Fibroblast of gingiva (primary cell): ENCODE measurements at regions not wholly inside any gene's neighbourhood (a gene's known extent, or its start where the extent isn't known, plus 50 kb on each side); places are given as distances from the start of the nearest gene placed in this dataset.
A peak's percentile ranks its signal among the peaks of the same experiment; 100 is the strongest.

Experiments used
- DNase-seq: peaks from one replicate; pipeline ENCODE4 v3.0.0-alpha.2; 2011; ENCODE audit warnings: low read depth

GRCh38 chr7:7051206-7051877 is 131.0 kb upstream of the C1GALT1 start:
- DNase-seq, result peak; percentile 9

- DNase-seq, result no peak
Measured at GRCh38 chr7:7054252-7054830, 128.0 kb upstream of the C1GALT1 start.

GRCh38 chr7:7060828-7061599 is 121.3 kb upstream of the C1GALT1 start:
- DNase-seq, result no peak

DNA sequence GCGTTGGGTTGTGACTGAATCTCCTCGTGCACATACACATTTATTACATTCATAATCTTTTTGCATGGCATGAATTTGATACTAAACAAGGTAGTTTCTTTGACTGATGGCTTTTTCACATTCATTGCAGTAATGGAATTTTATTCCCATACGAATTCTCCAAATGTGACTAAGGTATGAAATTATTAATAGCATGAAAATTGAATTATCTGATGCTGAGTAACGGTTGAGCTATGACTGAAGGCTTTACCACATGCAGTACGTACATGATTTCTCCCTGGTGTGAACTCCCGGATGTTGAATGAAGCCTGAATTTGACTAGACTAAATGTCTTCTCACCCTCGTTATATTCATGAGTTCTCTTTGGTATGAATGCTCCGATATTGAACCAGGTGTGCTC is 104.4 kb upstream of the C1GALT1 start:
- no peak for DNase-seq

- DNase-seq, result no peak
Measured at GRCh38 chr7:7080802-7081201, 101.5 kb upstream of the C1GALT1 start.

DNA sequence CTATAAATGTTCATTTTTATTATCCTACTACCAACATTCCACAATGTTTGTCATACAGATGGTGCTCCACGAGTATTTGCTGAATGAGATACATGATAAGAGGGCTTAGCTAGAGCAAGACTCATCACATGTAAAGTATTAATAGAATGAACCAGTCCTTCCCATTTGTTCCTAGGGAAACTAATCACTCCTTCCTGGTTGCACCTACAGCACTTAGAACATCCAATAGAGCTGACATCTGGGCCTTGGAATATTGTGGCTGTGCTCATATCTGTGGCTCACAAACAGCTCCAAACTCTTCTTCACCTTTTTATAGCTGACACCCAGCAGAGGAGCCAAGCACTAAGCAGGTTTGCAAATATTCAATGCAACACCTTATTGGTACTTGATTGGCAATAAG is 91.9 kb upstream of the C1GALT1 start:
- no peak for DNase-seq

GRCh38 chr7:7098280-7098818 is 84.0 kb upstream of the C1GALT1 start:
- peak; percentile 39 for DNase-seq

DNA sequence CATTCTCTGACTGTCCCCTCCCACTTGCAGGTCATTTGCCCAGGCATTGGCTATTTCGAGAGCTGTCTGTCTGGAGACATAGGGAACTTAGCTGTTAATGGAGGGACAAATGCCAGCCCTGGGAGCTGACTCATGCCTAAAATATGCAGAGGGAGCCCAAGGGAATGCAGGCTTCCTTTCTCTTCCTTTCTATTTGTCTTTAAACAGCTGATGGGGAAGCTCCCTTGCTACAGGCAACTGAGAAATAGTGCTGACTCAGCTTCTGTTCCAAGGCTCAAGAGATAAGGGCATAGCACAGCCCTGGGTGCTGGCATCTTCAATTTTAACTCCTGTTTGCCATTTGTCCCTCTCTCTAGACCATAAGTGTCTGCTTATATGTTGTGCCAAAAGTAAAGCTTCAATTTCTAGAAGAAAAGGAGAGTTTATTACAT is 82.7 kb upstream of the C1GALT1 start:
- peak; percentile 90 for DNase-seq

GRCh38 chr7:7100432-7100849 is 81.9 kb upstream of the C1GALT1 start:
- DNase-seq, result no peak

- no peak for DNase-seq
Measured at GRCh38 chr7:7102906-7103305, 79.4 kb upstream of the C1GALT1 start.

DNA sequence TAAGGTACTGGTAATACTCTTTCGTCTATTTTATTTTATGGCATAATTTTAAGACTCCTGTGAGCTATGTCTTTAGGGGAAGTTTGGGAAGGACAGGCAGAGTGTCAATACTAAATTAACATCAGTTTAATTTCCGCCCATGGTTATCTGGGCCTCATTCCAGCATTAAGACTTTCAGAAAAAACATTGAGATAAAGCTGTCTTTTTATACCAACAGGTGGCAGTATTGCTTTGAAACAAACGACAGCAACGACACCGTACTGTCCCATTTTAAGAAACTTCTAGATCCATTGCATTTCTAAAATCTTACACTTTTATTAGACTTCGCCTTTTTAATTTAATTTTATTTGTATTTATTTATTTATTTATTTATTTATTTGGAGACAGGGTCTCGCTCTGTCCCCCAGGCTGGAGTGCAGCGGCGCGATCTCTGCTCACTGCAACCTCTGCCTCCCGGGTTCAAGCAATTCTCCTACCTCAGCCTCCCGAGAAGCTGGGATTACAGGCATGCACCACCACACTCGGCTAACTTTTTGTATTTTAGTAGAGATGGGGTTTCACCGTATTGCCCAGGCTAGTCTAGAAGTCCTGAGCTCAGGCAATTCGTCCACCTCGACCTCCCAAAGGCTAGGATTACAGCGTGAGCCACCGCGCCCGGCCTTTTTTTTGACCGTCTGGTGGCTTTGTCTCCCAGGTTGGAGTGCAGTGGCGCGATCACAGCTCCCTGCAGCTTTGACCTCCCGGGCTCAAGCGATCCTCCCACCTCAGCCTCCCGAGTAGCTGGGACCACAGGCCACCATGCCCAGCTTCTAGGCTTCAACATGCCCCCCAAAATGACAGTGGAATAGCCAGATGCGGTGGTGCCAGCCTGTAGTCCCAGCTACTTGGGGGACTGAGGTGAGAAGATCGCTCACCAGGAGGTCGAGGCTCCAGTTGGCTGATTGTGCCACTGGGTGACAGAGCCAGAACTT is 78.7 kb upstream of the C1GALT1 start:
- DNase-seq, result peak; percentile 76

GRCh38 chr7:7104314-7104698 is 78.0 kb upstream of the C1GALT1 start:
- no peak for DNase-seq

GRCh38 chr7:7104971-7105370 is 77.4 kb upstream of the C1GALT1 start:
- no peak for DNase-seq

DNA sequence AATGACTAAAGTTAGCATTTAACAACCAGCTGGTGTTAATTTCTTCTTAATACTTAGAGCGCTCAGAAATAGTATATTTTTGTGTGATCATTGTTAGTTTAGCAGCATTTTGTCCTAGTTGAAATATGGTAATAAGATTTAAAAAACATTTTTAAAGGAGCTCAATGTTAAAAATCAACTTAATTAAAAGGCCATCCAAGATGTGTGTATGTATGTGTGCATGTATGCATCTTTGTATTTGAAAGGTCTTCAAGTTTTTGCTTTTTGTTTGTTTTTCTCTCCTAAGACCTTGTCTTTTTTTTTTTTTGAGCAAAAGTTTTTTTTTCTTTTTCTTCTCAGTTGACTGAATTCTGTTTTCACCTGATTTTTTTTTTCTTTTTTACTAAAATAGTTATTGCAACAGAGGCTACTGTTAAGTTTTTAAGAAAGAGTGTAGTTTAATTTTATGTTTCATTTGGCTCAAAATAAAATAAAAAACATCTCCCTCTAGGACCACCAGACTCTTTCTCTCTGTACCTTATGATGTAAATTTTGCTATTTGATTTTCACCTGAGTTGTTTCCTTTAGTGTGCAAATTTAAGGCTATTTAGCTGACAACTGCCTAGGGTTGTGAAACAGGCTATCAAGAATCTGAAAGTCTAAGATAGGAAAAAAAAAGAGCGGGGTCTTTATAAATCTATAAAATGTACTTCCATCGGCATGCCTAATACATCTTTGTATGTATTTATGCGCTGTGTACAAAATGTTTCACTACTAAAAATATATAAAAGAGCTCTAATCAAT is 76.4 kb upstream of the C1GALT1 start:
- DNase-seq, result no peak

GRCh38 chr7:7108931-7109330 is 73.4 kb upstream of the C1GALT1 start:
- no peak for DNase-seq

GRCh38 chr7:7109934-7110333 is 72.4 kb upstream of the C1GALT1 start:
- DNase-seq, result no peak

- DNase-seq, result peak; percentile 35
Measured at GRCh38 chr7:7110706-7111105, 71.6 kb upstream of the C1GALT1 start.

GRCh38 chr7:7112868-7113267 is 69.5 kb upstream of the C1GALT1 start:
- no peak for DNase-seq

DNA sequence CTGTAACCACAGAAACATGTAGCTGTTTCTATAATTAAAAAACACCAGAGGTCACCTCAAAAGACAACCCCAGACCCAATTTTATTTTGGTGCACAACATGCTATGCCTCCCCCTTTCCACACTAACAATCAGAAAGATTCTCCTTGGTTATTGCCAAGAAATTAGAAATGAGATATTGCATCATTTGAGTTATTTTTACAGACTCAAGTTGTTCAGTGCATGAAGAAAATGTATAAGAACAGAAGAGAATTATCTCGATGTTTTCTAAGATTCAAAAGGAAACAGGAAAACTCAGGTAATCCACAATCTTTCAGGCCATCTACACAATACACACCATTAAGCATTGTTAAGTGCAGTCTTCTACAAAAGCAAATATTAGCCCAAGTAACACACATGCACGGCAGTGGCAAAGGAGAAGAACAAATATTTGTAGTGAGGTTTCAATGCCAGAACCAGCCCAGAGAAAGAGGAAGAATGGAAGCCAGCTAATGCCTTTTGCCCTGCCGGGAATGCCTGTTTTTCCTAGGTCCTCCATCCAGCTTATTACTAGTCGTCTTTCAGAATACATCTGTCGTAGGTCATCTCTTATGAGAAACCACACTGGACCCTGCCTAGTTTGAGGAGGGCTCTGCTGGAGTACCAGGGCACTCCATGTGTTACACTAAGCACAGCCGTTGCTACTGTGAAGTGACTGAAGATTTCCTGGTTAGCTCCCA is 67.6 kb upstream of the C1GALT1 start:
- DNase-seq, result no peak

- DNase-seq, result no peak
Measured at GRCh38 chr7:7117935-7118586, 64.3 kb upstream of the C1GALT1 start.
